Dendritic cell treated with granulocyte-macrophage colony-stimulating factor and Interleukin-4, amounts not matched to agents 40 ng/mL and 50 ng/mL, for 4 days (primary cell): ENCODE measurements at regions not wholly inside any gene's neighbourhood (a gene's known extent, or its start where the extent isn't known, plus 50 kb on each side); places are given as distances from the start of the nearest gene placed in this dataset.
"Not testable (repeated sequence)": the region's sequence is repeated elsewhere in the genome, so short reads cannot be mapped to it uniquely, and the experiment has no call there.

Experiments
- H3K27ac Mint-ChIP-seq: one replicate; pipeline ENCODE4 v1.8.0; 2022; ENCODE audit warnings: mild to moderate bottlenecking, mixed read lengths
- H3K27me3 Mint-ChIP-seq: one replicate; pipeline ENCODE4 v1.8.0; 2022; ENCODE audit warnings: mild to moderate bottlenecking, mixed read lengths
- H3K36me3 Mint-ChIP-seq: one replicate; pipeline ENCODE4 v1.8.0; 2022; ENCODE audit warnings: low read depth, mixed read lengths
- H3K4me1 Mint-ChIP-seq: one replicate; pipeline ENCODE4 v1.8.0; 2022; ENCODE audit warnings: low read depth, mixed read lengths
- H3K4me3 Mint-ChIP-seq: one replicate; pipeline ENCODE4 v1.8.0; 2022; ENCODE audit warnings: mild to moderate bottlenecking, moderate library complexity, mixed read lengths
- H3K9me3 Mint-ChIP-seq: one replicate; pipeline ENCODE4 v1.8.0; 2022; ENCODE audit warnings: mixed read lengths
- intact Hi-C: fragments of 100-400 bp; cut with micrococcal nuclease; formaldehyde crosslinking; loops from one replicate; pipeline ENCODE4 v1.15.0; 2022

GRCh38 chr11:23780231-23780630 is 716.6 kb upstream of the LUZP2 start:
- Mint-ChIP-seq H3K27ac (no peak overlapping the region), H3K27me3 (no peaks in the 10 kb centered on the region), H3K4me1 (no peaks in the 10 kb centered on the region), H3K4me3 (no peak overlapping the region), H3K9me3 (no peaks in the 10 kb centered on the region), H3K36me3 (no peaks in the 10 kb centered on the region)
- intact Hi-C loops, result no loop called here

- H3K9me3 Mint-ChIP-seq, result peaks cover 12% of the 10 kb centered on the region
- H3K4me3 Mint-ChIP-seq, result no peak overlapping the region
- H3K4me1 Mint-ChIP-seq, result no peaks in the 10 kb centered on the region
- no peak overlapping the region for H3K27ac Mint-ChIP-seq
- intact Hi-C loops, result no loop called here
- no peaks in the 10 kb centered on the region for H3K27me3 Mint-ChIP-seq
- H3K36me3 Mint-ChIP-seq, result no peaks in the 10 kb centered on the region
Observed at GRCh38 chr11:23781803-23782560, 714.9 kb upstream of the LUZP2 start.

GRCh38 chr11:23786974-23787373 is 709.9 kb upstream of the LUZP2 start:
- H3K4me3 Mint-ChIP-seq, H3K4me1 Mint-ChIP-seq, H3K36me3 Mint-ChIP-seq, H3K27me3 Mint-ChIP-seq, H3K27ac Mint-ChIP-seq, intact Hi-C loops: not testable (repeated sequence)
- H3K9me3 Mint-ChIP-seq, result peaks cover 20% of the 10 kb centered on the region

- H3K9me3 Mint-ChIP-seq, result peaks cover 20% of the 10 kb centered on the region
- no peak overlapping the region for H3K27ac Mint-ChIP-seq
- H3K4me1 Mint-ChIP-seq, result no peaks in the 10 kb centered on the region
- intact Hi-C loops, result no loop called here
- no peaks in the 10 kb centered on the region for H3K27me3 Mint-ChIP-seq
- no peak overlapping the region for H3K4me3 Mint-ChIP-seq
- H3K36me3 Mint-ChIP-seq, result no peaks in the 10 kb centered on the region
Observed at GRCh38 chr11:23789200-23789853, 707.5 kb upstream of the LUZP2 start.

DNA sequence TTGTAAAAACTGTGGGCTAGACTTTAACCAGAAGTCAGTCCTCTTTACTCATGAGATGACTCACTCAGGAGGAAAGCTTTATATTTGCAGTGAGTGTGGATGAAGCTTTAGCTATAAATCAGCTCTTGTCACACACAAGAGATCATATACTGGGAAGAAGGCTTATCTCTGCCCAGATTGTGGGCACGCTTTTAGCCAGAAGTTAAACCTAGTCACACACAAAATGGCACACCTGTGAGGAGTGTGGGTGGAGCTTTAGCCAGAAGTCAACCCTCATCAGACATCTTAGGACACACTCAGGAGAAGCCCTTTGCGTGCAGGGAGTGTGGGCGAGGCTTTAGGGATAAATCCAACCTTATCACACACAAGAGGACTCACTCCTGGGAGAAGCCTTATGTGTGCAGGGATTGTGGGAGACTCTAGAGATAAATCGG is 706.9 kb upstream of the LUZP2 start:
- Mint-ChIP-seq H3K36me3 (no peaks in the 10 kb centered on the region), H3K4me1 (no peaks in the 10 kb centered on the region), H3K4me3 (no peak overlapping the region), H3K27me3 (no peaks in the 10 kb centered on the region), H3K27ac (no peak overlapping the region), H3K9me3 (peaks cover 20% of the 10 kb centered on the region)
- intact Hi-C loops, result no loop called here

- Mint-ChIP-seq H3K4me1 (no peaks in the 10 kb centered on the region), H3K27ac (no peak overlapping the region), H3K36me3 (no peaks in the 10 kb centered on the region), H3K9me3 (no peaks in the 10 kb centered on the region), H3K4me3 (no peak overlapping the region), H3K27me3 (no peaks in the 10 kb centered on the region)
- intact Hi-C loops, result no loop called here
Observed at GRCh38 chr11:23797624-23798419, 699.0 kb upstream of the LUZP2 start.

DNA sequence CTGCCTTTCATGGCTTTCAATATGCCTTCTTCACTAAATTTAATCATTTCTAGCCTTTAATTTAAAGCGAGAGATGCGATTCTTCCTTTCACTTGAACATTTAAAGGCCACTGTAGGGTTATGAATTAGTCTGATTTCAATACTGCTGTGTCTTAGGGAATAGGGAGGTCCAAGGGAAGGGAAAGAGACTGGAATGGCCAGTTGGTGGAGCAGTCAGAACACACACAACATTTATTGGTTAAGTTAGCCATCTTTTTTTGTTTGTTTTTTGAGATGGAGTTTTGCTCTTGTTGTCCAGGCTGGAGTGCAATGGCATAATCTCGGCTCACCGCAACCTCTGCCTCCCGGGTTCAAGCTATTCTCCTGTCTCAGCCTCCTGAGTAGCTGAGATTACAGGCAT is 662.5 kb upstream of the LUZP2 start:
- H3K4me1 Mint-ChIP-seq, H3K9me3 Mint-ChIP-seq, H3K27ac Mint-ChIP-seq, H3K36me3 Mint-ChIP-seq, H3K27me3 Mint-ChIP-seq, intact Hi-C loops, H3K4me3 Mint-ChIP-seq: not testable (repeated sequence)

DNA sequence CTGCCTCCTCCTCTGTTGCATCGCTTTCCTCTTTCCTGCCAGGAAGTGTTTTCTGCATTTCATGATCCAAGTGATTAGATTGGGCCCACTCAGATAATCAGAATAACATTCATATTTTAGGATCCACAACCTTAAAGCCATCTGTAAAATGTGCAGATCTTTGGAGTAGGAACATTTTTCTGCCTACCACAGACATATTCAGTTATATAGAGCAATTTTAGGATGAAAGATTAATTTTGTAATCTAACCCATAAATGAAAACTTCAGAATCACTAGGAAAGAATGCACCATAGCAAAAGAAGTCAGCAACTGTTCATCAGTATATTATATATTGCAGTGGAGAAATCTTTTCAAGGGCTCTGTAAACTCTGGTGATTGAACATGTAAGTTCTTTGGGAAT is 659.9 kb upstream of the LUZP2 start:
- no peak overlapping the region for H3K4me3 Mint-ChIP-seq
- no peak overlapping the region for H3K27ac Mint-ChIP-seq
- no peaks in the 10 kb centered on the region for H3K36me3 Mint-ChIP-seq
- H3K9me3 Mint-ChIP-seq, result no peaks in the 10 kb centered on the region
- intact Hi-C loops, result no loop called here
- no peaks in the 10 kb centered on the region for H3K4me1 Mint-ChIP-seq
- no peaks in the 10 kb centered on the region for H3K27me3 Mint-ChIP-seq

DNA sequence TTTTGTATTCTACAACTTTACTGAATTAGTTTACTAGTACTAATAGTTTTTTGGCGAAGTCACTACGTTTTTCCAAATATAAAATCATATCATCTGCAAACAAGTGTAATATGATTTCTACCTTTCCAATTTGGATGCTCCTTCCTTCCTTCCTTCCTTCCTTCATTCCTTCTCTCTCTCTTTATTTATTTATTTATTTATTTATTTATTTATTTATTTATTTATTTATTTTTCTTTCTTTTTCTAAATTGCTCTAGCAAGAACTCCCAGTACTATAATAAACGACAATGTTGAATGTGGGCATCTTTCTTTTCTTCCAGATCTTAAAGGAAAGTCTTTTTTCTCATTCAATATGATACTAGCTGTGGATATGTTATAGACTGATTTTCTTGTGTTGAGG is 656.0 kb upstream of the LUZP2 start:
- H3K4me1 Mint-ChIP-seq, result no peaks in the 10 kb centered on the region
- H3K9me3 Mint-ChIP-seq, result peaks cover 11% of the 10 kb centered on the region
- no peak overlapping the region for H3K27ac Mint-ChIP-seq
- intact Hi-C loops, result no loop called here
- H3K4me3 Mint-ChIP-seq, result no peak overlapping the region
- no peaks in the 10 kb centered on the region for H3K36me3 Mint-ChIP-seq
- no peaks in the 10 kb centered on the region for H3K27me3 Mint-ChIP-seq

GRCh38 chr11:23846902-23847422 is 649.9 kb upstream of the LUZP2 start:
- H3K4me3 Mint-ChIP-seq, result no peak overlapping the region
- H3K36me3 Mint-ChIP-seq, result no peaks in the 10 kb centered on the region
- H3K9me3 Mint-ChIP-seq, result peaks cover 20% of the 10 kb centered on the region
- intact Hi-C loops, result no loop called here
- no peaks in the 10 kb centered on the region for H3K4me1 Mint-ChIP-seq
- no peak overlapping the region for H3K27ac Mint-ChIP-seq
- no peaks in the 10 kb centered on the region for H3K27me3 Mint-ChIP-seq

DNA sequence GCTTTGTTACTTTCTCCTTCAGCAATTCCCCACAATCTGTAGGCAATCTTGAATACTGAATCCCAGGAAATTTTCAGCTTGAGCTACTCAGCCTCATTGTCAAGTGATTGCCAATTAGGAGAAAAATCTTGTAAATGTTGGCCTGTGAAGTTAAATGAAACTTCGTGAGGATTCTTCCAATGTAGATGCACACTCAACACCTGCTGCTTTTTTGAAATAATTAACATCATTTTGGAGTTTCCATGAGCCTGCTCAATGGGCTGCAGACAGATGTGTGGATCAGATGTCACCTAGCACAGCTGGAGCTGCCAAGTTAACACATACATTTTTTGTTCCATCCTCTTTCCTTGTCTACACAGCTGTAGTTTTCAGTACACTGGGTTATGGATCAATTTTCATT is 645.6 kb upstream of the LUZP2 start:
- intact Hi-C loops, result no loop called here
- no peak overlapping the region for H3K4me3 Mint-ChIP-seq
- H3K27me3 Mint-ChIP-seq, result no peaks in the 10 kb centered on the region

GRCh38 chr11:23856654-23857053 is 640.2 kb upstream of the LUZP2 start:
- Mint-ChIP-seq H3K27me3 (no peaks in the 10 kb centered on the region), H3K36me3 (no peaks in the 10 kb centered on the region)
- intact Hi-C loops, result no loop called here

More for the DNA sequence above, 645.6 kb upstream of the LUZP2 start:
- Mint-ChIP-seq H3K36me3 (no peaks in the 10 kb centered on the region), H3K9me3 (peaks cover 9% of the 10 kb centered on the region), H3K27ac (no peak overlapping the region), H3K4me1 (no peaks in the 10 kb centered on the region)

DNA sequence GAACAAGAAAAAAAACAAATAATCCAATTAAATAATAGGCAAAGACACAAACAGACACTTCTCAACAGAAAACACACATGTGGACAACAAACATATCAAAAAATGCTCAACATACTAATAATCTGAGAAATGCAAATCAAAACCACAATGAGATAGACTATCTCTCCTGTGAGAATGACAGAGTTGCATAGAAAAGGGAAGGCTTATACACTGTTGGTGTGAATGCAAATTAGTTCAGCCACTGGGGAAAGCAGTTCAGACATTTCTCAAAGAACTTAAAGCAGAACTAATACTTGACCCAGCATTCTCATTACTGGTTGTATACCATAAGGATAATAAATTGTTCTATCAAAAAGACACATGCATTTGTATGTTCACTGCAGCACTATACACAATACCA is 637.8 kb upstream of the LUZP2 start:
- H3K36me3 Mint-ChIP-seq, result no peaks in the 10 kb centered on the region
- no peaks in the 10 kb centered on the region for H3K9me3 Mint-ChIP-seq
- no peak overlapping the region for H3K4me3 Mint-ChIP-seq
- no peaks in the 10 kb centered on the region for H3K4me1 Mint-ChIP-seq
- no peaks in the 10 kb centered on the region for H3K27me3 Mint-ChIP-seq
- no peak overlapping the region for H3K27ac Mint-ChIP-seq
- intact Hi-C loops, result no loop called here

More at GRCh38 chr11:23856654-23857053, 640.2 kb upstream of the LUZP2 start:
- Mint-ChIP-seq H3K9me3 (no peaks in the 10 kb centered on the region), H3K4me1 (no peaks in the 10 kb centered on the region), H3K27ac (no peak overlapping the region), H3K4me3 (no peak overlapping the region)

- H3K4me1 Mint-ChIP-seq, result no peaks in the 10 kb centered on the region
- no peaks in the 10 kb centered on the region for H3K36me3 Mint-ChIP-seq
- intact Hi-C loops, result no loop called here
- H3K27me3 Mint-ChIP-seq, result no peaks in the 10 kb centered on the region
- no peaks in the 10 kb centered on the region for H3K9me3 Mint-ChIP-seq
- H3K4me3 Mint-ChIP-seq, result no peak overlapping the region
- no peak overlapping the region for H3K27ac Mint-ChIP-seq
Observed at GRCh38 chr11:23861615-23862014, 635.2 kb upstream of the LUZP2 start.
